ENCODE measurements at regions not wholly inside any gene's neighbourhood (a gene's known extent, or its start where the extent isn't known, plus 50 kb on each side); places are given as distances from the start of the nearest gene placed in this dataset.

GRCh38 chr4:163654621-163655020, 160.1 kb downstream of the TMA16 start:
- no peak for DNase-seq

More at GRCh38 chr4:163654621-163655020, 160.1 kb downstream of the TMA16 start:
- Histone ChIP-seq H3K23ac (ENCODE audit: insufficient read length, low read depth, low read length) (no peak overlapping the region), H2AFZ (ENCODE audit: low read length) (no peak overlapping the region), H3K79me2 (ENCODE audit: insufficient read depth, low read length) (no peaks in the 10 kb centered on the region), H3T11ph (ENCODE audit: low read length) (no peak overlapping the region), H2AK5ac (ENCODE audit: insufficient read length, low read length) (no peak overlapping the region), H3K4me1 (ENCODE audit: insufficient read depth, low read length) (no peaks in the 10 kb centered on the region), H3K9me3 (ENCODE audit: control insufficient read depth, low read depth, low read length) (no peaks in the 10 kb centered on the region), H2BK20ac (ENCODE audit: low read depth, low read length, poor library complexity, severe bottlenecking) (no peak overlapping the region), H3K14ac (ENCODE audit: insufficient read depth, low read length) (no peak overlapping the region), H4K5ac (ENCODE audit: insufficient read length, low read depth, low read length) (no peak overlapping the region), H2BK15ac (ENCODE audit: low read depth, low read length) (no peak overlapping the region), H3K56ac (ENCODE audit: insufficient read length, low read depth, low read length) (no peak overlapping the region), H3K23me2 (ENCODE audit: insufficient read length, low read depth, low read length, poor library complexity, severe bottlenecking) (no peaks in the 10 kb centered on the region), H4K20me1 (ENCODE audit: control insufficient read depth, insufficient read depth, insufficient read length) (no peaks in the 10 kb centered on the region), H2BK12ac (ENCODE audit: insufficient read length, low read depth, low read length) (no peak overlapping the region), H2BK120ac (ENCODE audit: low read depth, low read length, poor library complexity, severe bottlenecking) (no peak overlapping the region), H4K91ac (ENCODE audit: insufficient read length, low read depth, low read length) (no peak overlapping the region), H3K18ac (ENCODE audit: insufficient read length, low read depth, low read length) (no peak overlapping the region), H3K27me3 (ENCODE audit: insufficient read depth, low read length) (no peaks in the 10 kb centered on the region), H3K27ac (ENCODE audit: insufficient read length, low read depth, low read length) (no peak overlapping the region), H3K4ac (ENCODE audit: low read depth, low read length) (no peak overlapping the region), H2BK5ac (ENCODE audit: insufficient read length, low read length) (no peak overlapping the region), H3K79me1 (ENCODE audit: insufficient read depth, low read depth, low read length, poor library complexity, severe bottlenecking) (no peaks in the 10 kb centered on the region), H3K9ac (ENCODE audit: extremely low read depth, insufficient read length, low read length) (no peak overlapping the region), H3K4me2 (ENCODE audit: insufficient read depth, insufficient read length, low read length) (no peak overlapping the region), H4K8ac (replicated peaks; ENCODE audit: insufficient read length, low read depth, low read length) (no peak overlapping the region)
- Mint-ChIP-seq H3K4me3 (no peak overlapping the region), H3K27ac (no peak overlapping the region), H3K27me3 (ENCODE audit: low read depth) (no peaks in the 10 kb centered on the region), H3K36me3 (ENCODE audit: insufficient read depth in 1 of 3, low read depth in 3 of 3) (no peaks in the 10 kb centered on the region), H3K4me1 (peaks cover 0 to 4% of the 10 kb centered on the region in 2 experiments), H3K9me3 (peaks cover 3 to 14% of the 10 kb centered on the region in 2 experiments; a peak in 3 of 5 replicates)
- no peak for TF ChIP-seq CTCF (conservative IDR thresholded peaks at IDR 0.05)
- no CpG with 5 or more reads among the region's 2 CpGs for WGBS (ENCODE audit: extremely low coverage, insufficient read length, low lambda C conversion rate)
